HG03066 (cell line): ENCODE measurements at regions not wholly inside any gene's neighbourhood (a gene's known extent, or its start where the extent isn't known, plus 50 kb on each side); places are given as distances from the start of the nearest gene placed in this dataset.
"Not testable (repeated sequence)": the region's sequence is repeated elsewhere in the genome, so short reads cannot be mapped to it uniquely, and the experiment has no call there.

Experiments
- ATAC-seq: cut with Tn5 transposase; IDR thresholded peaks from one replicate; pipeline ENCODE4 v1.9.1; 2021; ENCODE audit warnings: low read depth; ENCODE audit not compliant: unreplicated experiment

- ATAC-seq, result not testable (repeated sequence)
These were observed 108.5 kb upstream of the SCAF8 start for GRCh38 chr6:154624727-154625126.

- no peak for ATAC-seq
These were observed 107.5 kb upstream of the SCAF8 start for GRCh38 chr6:154625721-154626120.

- no peak for ATAC-seq
These were observed 104.1 kb upstream of the SCAF8 start for GRCh38 chr6:154629127-154629526.

GRCh38 chr6:154632119-154632518 is 101.1 kb upstream of the SCAF8 start:
- ATAC-seq, result no peak

GRCh38 chr6:154637392-154637791 is 95.8 kb upstream of the SCAF8 start:
- no peak for ATAC-seq

- no peak for ATAC-seq
These were observed 94.8 kb upstream of the SCAF8 start for GRCh38 chr6:154638369-154638768.

GRCh38 chr6:154639196-154639595 is 94.0 kb upstream of the SCAF8 start:
- not testable (repeated sequence) for ATAC-seq

GRCh38 chr6:154648188-154648887 is 84.9 kb upstream of the SCAF8 start:
- no peak for ATAC-seq

- no peak for ATAC-seq
These were observed 84.4 kb upstream of the SCAF8 start for GRCh38 chr6:154648888-154649205.

GRCh38 chr6:154649721-154650120 is 83.5 kb upstream of the SCAF8 start:
- no peak for ATAC-seq

- no peak for ATAC-seq
These were observed 82.9 kb upstream of the SCAF8 start for GRCh38 chr6:154650351-154650750.

GRCh38 chr6:154651656-154652055 is 81.6 kb upstream of the SCAF8 start:
- ATAC-seq, result no peak

- no peak for ATAC-seq
These were observed 79.8 kb upstream of the SCAF8 start for GRCh38 chr6:154653385-154653784.

GRCh38 chr6:154653853-154654252 is 79.4 kb upstream of the SCAF8 start:
- ATAC-seq, result no peak

- no peak for ATAC-seq
These were observed 76.6 kb upstream of the SCAF8 start for GRCh38 chr6:154656660-154657059.

- ATAC-seq, result no peak
These were observed 71.4 kb upstream of the SCAF8 start for GRCh38 chr6:154661768-154662167.

GRCh38 chr6:154664287-154664686 is 68.9 kb upstream of the SCAF8 start:
- ATAC-seq, result no peak

- ATAC-seq, result no peak
These were observed 65.1 kb upstream of the SCAF8 start for GRCh38 chr6:154668156-154668555.

GRCh38 chr6:154672086-154672485 is 61.1 kb upstream of the SCAF8 start:
- ATAC-seq, result no peak

GRCh38 chr6:154673919-154674318 is 59.3 kb upstream of the SCAF8 start:
- no peak for ATAC-seq

GRCh38 chr6:154675602-154676088 is 57.6 kb upstream of the SCAF8 start:
- peak; percentile 100 for ATAC-seq

- no peak for ATAC-seq
These were observed 50.5 kb upstream of the SCAF8 start for GRCh38 chr6:154682633-154683125.
